NT2/D1 (cell line): ENCODE measurements at regions not wholly inside any gene's neighbourhood (a gene's known extent, or its start where the extent isn't known, plus 50 kb on each side); places are given as distances from the start of the nearest gene placed in this dataset.

ENCODE experiments used
- DNase-seq: peaks from one replicate; pipeline ENCODE4 v3.0.0-alpha.2; 2011; ENCODE audit warnings: low read depth, low spot score
- H3K27me3 ChIP-seq: 2 replicates; pipeline ENCODE4 v1.6.0; 2011; ENCODE audit warnings: mild to moderate bottlenecking; ENCODE audit not compliant: insufficient read length, insufficient read depth
- H3K36me3 ChIP-seq: 2 replicates; pipeline ENCODE4 v1.6.1; 2011; ENCODE audit warnings: mild to moderate bottlenecking, low read length, mixed read lengths; ENCODE audit not compliant: insufficient read depth, insufficient read length
- H3K4me1 ChIP-seq: 2 replicates; pipeline ENCODE4 v1.5.1; 2011; ENCODE audit not compliant: insufficient read depth, insufficient read length
- H3K4me3 ChIP-seq: 2 replicates; pipeline ENCODE4 v1.5.1; 2011; ENCODE audit warnings: low read depth; ENCODE audit not compliant: insufficient read length
- H3K9ac ChIP-seq: 2 replicates; pipeline ENCODE4 v1.6.0; 2011; ENCODE audit warnings: low read depth; ENCODE audit not compliant: insufficient read length
- H3K9me3 ChIP-seq: 2 replicates; pipeline ENCODE4 v1.5.1; 2011; ENCODE audit warnings: mild to moderate bottlenecking, low read length; ENCODE audit not compliant: insufficient read depth
- SUZ12 ChIP-seq: IDR thresholded peaks from 2 replicates; pipeline ENCODE4 v1.6.1; 2011; ENCODE audit not compliant: insufficient read length, insufficient read depth; ENCODE audit errors: extremely low read depth
- YY1 ChIP-seq: IDR thresholded peaks from 2 replicates; pipeline ENCODE4 v1.6.1; 2011; ENCODE audit not compliant: insufficient read length, insufficient read depth
- ZNF274 ChIP-seq: IDR thresholded peaks from 2 replicates; pipeline ENCODE4 v1.6.1; 2011; ENCODE audit warnings: mild to moderate bottlenecking, low read depth, low read length

DNA sequence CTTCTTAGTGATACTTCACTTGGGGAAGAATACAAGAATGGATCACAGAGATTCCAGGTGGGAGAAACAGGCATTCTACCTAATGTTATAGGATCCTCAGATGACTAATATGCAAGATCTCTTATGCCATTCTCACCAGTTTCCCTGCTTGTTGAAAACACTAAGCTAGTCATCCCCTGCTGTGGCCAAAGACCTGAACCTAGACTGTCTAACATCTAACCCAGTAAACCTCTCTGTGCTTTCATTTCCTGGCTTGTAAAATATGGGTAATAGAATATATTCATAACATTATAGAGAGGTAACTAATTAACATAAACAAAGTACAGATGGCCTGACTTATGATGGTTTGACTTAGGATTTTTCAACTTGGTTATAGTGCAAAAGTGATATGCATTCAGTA is 776.3 kb downstream of the TUSC7 start:
- TF ChIP-seq YY1 (no peak), SUZ12 (no peak), ZNF274 (no peak)
- Histone ChIP-seq H3K9me3 (no peaks in the 10 kb centered on the region), H3K4me1 (no peaks in the 10 kb centered on the region), H3K36me3 (no peaks in the 10 kb centered on the region), H3K9ac (no peak overlapping the region), H3K4me3 (no peak overlapping the region), H3K27me3 (no peaks in the 10 kb centered on the region)
- DNase-seq: no peak

DNA sequence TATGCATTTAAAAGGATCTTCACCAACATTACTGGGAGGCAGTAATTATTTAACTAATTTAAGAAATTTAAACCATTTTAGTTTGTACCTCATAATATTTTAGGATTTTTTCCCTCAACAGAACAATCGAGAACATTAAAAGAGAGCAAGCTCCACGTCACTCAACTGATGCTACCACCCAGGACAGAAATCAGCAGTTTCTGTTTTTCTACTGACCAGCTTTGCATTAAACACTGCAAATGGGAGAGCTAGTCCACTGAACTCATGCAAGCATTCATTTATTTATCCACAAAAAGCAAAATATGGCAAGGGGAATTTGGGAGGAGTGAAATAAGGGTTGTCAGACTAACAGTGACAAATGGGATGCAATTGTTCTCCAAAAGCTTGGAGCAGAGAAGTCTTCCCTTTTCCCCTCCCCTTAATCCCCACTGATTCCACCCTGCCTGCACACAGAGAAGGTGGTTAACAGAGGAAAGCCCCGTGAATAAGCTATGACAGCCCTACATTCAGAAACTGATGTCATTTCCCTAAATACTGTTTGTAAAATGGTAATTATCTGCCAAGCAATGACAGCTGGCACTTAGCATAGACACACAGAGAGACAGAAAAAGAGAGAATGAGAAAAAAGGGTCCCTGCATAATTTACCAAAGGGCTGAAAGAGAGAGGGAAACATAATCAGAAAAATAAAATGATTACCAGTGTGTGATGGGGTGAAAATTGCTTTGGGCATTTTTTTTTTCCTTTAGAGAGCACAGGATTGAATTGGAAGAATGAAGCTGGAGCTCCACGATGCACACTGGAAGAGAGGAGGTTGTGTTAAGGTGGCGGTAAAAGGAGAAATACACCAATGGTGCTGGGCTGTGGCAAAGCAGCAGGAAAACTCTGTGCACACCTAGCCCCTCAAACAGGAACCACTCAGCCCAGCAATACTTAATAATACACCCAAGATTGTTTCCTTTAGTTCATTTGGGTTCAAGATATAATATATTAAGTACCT is 777.4 kb downstream of the TUSC7 start:
- no peak for DNase-seq
- Histone ChIP-seq H3K9me3 (no peaks in the 10 kb centered on the region), H3K4me1 (no peaks in the 10 kb centered on the region), H3K27me3 (no peaks in the 10 kb centered on the region), H3K36me3 (no peaks in the 10 kb centered on the region), H3K4me3 (no peak overlapping the region), H3K9ac (no peak overlapping the region)
- TF ChIP-seq ZNF274: no peak
- no peak for TF ChIP-seq YY1
- TF ChIP-seq SUZ12: no peak

DNA sequence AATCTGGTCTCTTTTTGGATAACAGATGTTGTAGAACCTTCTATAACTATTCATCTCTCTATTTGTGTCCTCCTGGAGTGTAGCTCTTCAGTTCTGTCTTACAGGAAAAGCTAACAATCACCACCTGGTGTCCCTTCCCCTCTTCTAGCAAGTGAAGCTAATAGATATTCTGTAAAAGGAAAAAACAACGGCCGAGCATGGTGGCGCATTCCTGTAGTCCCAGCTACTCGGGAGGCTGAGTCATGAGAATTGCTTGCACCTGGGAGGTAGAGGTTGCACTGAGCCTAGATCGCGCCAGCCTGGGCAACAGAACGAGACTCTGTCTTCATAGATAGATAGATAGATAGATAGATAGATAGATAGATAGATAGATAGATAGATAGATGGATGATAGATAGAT is 779.4 kb downstream of the TUSC7 start:
- H3K4me1 ChIP-seq: no peaks in the 10 kb centered on the region
- TF ChIP-seq YY1 (no peak), ZNF274 (no peak), SUZ12 (no peak)
- no peaks in the 10 kb centered on the region for H3K36me3 ChIP-seq
- peak; percentile 6 for DNase-seq
- H3K4me3 ChIP-seq: no peak overlapping the region
- H3K9me3 ChIP-seq: no peaks in the 10 kb centered on the region
- no peak overlapping the region for H3K9ac ChIP-seq
- H3K27me3 ChIP-seq: no peaks in the 10 kb centered on the region

DNA sequence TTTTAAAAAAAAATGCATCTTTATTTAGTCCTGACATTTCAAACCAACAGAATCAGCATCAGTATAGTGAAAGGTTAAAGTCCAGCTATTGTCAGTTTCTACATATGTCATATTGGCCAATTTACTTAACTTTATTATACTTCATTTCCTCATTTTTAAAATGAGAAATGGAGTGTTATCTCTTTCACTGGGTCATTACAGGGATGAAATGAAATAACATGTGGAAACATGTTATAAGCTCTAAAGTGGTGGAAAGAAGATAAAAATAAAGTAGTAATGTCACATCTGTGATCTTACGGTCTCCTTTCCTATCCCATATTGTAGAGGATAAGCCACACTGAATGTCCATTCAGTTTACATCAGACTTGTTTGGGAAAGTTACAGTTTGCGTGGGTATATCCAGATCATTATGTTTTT is 780.1 kb downstream of the TUSC7 start:
- H3K4me1 ChIP-seq: no peaks in the 10 kb centered on the region
- no peak overlapping the region for H3K9ac ChIP-seq
- H3K9me3 ChIP-seq: no peaks in the 10 kb centered on the region
- no peak overlapping the region for H3K4me3 ChIP-seq
- no peak for TF ChIP-seq YY1
- TF ChIP-seq SUZ12: no peak
- no peak for TF ChIP-seq ZNF274
- H3K36me3 ChIP-seq: no peaks in the 10 kb centered on the region
- no peak for DNase-seq
- no peaks in the 10 kb centered on the region for H3K27me3 ChIP-seq

DNA sequence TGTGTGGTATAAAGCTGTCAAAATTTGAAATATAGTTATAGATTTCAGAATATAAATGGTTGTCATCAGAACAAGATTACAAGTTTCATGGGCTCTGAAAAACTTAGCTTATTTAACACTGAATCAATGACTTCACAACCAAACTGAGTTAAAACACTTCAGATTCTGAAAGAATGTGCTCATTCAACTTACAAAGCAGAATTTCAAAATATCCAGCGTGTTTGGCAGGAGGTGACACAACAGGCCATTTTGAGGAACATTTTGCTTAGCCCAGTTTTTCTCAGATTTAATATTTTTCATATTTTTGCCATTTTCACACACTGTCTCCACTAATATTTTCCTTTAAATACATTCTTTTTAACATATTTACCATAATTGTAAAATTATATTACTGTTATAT is 781.1 kb downstream of the TUSC7 start:
- Histone ChIP-seq H3K9ac (no peak overlapping the region), H3K4me3 (no peak overlapping the region), H3K4me1 (no peaks in the 10 kb centered on the region), H3K27me3 (no peaks in the 10 kb centered on the region), H3K9me3 (no peaks in the 10 kb centered on the region), H3K36me3 (no peaks in the 10 kb centered on the region)
- DNase-seq: no peak
- TF ChIP-seq ZNF274 (no peak), SUZ12 (no peak), YY1 (no peak)

DNA sequence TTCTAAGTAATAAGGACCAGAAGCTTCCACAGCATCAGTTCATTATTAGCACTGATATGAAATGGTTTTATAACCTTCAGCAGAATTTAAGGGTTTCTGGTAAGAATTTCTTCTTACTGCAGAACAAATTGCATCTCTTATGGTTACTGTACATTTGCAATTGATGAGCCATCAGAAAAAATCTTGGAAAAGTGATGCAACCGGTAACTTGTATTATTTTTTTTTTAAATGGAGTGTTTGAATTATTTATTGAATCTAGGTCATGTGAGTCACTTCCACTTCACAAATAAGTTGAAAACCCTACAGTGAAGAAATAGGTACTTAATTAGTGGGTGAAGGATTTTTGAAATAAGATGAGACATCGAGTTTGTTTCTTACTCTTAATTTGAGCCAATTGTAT is 786.0 kb downstream of the TUSC7 start:
- Histone ChIP-seq H3K9ac (no peak overlapping the region), H3K27me3 (no peaks in the 10 kb centered on the region), H3K4me3 (no peak overlapping the region), H3K9me3 (no peaks in the 10 kb centered on the region), H3K4me1 (no peaks in the 10 kb centered on the region), H3K36me3 (no peaks in the 10 kb centered on the region)
- TF ChIP-seq YY1 (no peak), ZNF274 (no peak), SUZ12 (no peak)
- no peak for DNase-seq

DNA sequence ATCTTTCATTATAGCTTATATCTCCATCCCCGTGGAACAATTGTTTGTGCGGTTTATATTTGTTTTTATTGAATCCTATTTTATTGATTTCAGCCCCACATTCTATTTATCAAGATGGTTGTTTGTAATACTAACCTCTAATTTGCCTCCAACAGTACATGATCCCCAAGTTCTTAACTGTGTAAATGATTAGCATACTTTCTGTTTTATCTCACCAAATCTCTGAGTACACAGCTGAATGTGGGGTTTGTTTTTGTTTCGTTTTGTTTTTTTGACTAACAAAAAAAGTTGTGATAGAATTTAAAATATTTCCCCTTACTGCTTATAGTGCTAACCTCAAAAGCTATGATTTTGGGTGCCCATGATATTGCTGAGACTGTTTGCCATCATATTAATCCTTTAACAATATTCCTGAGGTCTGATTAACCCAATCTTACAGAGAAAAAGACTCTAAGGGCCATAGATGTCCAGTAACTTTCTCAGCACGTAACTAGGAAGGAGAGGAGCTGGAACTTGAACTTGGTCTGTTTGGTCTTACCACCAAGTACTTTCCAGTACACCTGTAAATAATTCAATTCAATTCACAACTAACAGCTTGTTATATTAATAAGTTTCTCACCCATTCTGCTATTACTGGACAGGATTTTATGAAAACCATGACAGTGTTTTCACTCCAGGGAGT is 789.8 kb downstream of the TUSC7 start:
- H3K9me3 ChIP-seq: no peaks in the 10 kb centered on the region
- no peaks in the 10 kb centered on the region for H3K36me3 ChIP-seq
- DNase-seq: no peak
- H3K4me3 ChIP-seq: no peak overlapping the region
- TF ChIP-seq YY1 (no peak), SUZ12 (no peak), ZNF274 (no peak)
- H3K4me1 ChIP-seq: no peaks in the 10 kb centered on the region
- H3K9ac ChIP-seq: no peak overlapping the region
- no peaks in the 10 kb centered on the region for H3K27me3 ChIP-seq
